Endothelial cell of umbilical vein (primary cell): ENCODE measurements at regions not wholly inside any gene's neighbourhood (a gene's known extent, or its start where the extent isn't known, plus 50 kb on each side); places are given as distances from the start of the nearest gene placed in this dataset.
A peak's percentile ranks its signal among the peaks of the same experiment; 100 is the strongest.

Experiments used
- BruUV-seq: library from RNA; stranded (reverse); fragments of 400-500 nt; replicated peaks from 2 replicates; lab custom pipeline; 2021; lab: Mats Ljungman, UMichigan
- CTCF ChIA-PET: fragments of 300-600, 350-600 bp; sonication (Branson Sonifier 250); formaldehyde crosslinking; loops from one replicate; lab custom pipeline; 2021; ENCODE audit warnings: antibody characterized with exemption, inconsistent platforms; lab: Charles Lee
- POLR2A ChIA-PET: fragments of 300-600, 350-600 bp; sonication (Branson Sonifier 250); formaldehyde crosslinking; loops from one replicate; lab custom pipeline; 2021; ENCODE audit warnings: antibody characterized with exemption, inconsistent platforms; lab: Charles Lee
- DNase-seq: peaks from one replicate; pipeline ENCODE4 v3.0.0-alpha.2; 2011; ENCODE audit warnings: low read depth, low spot score
- FAIRE-seq: peaks from 2 replicates; lab custom pipeline; 2011; peaks lifted over from hg19 to GRCh38; lab: Jason Lieb, UNC
- H2AFZ ChIP-seq: 2 replicates; pipeline ENCODE4 v1.6.0; 2012; ENCODE audit warnings: low read depth, low read length, control low read depth, inconsistent platforms
- H3K27ac ChIP-seq: 2 replicates; pipeline ENCODE4 v1.5.1; 2011; ENCODE audit warnings: low read depth, mild to moderate bottlenecking, control low read depth, low read length, moderate library complexity; ENCODE audit not compliant: insufficient read depth
- H3K27me3 ChIP-seq, 2 experiments: 2 replicates each; pipeline versions ENCODE4 v1.6.0 to v1.6.1; 2011; ENCODE audit warnings: low read length in 2 of 2, mixed read lengths in 1 of 2; ENCODE audit not compliant: control insufficient read depth in 2 of 2, insufficient read depth in 2 of 2
- H3K36me3 ChIP-seq, 2 experiments: 2 replicates in 1 of 2; 3 replicates in 1 of 2; pipeline ENCODE4 v1.5.1; 2011; ENCODE audit warnings: low read length in 2 of 2, mild to moderate bottlenecking in 1 of 2, moderate library complexity in 1 of 2; ENCODE audit not compliant: control insufficient read depth in 2 of 2, insufficient read depth in 2 of 2; ENCODE audit errors: extremely low read depth in 1 of 2
- H3K4me1 ChIP-seq: 3 replicates; pipeline ENCODE4 v1.5.1; 2011; ENCODE audit warnings: mild to moderate bottlenecking, low read length; ENCODE audit not compliant: control insufficient read depth, insufficient read depth; ENCODE audit errors: extremely low read depth
- H3K4me2 ChIP-seq: 2 replicates; pipeline ENCODE4 v1.6.1; 2011; ENCODE audit warnings: low read length, control low read depth, mixed read lengths; ENCODE audit not compliant: insufficient read depth
- H3K4me3 ChIP-seq, 3 experiments: fragments of 200-600 bp in 1 of 3; sonication (generic), shearing (Covaris generic) in 1 of 3; replicated peaks in 1 of 3; 2 replicates each; pipeline ENCODE4 v1.5.1; 2011 to 2016; ENCODE audit warnings: control low read depth in 3 of 3, low read length in 3 of 3, mild to moderate bottlenecking in 2 of 3, inconsistent platforms in 1 of 3, low read depth in 1 of 3, moderate library complexity in 1 of 3; ENCODE audit not compliant: insufficient read depth in 1 of 3
- H3K79me2 ChIP-seq: 2 replicates; pipeline ENCODE4 v1.6.0; 2012; ENCODE audit warnings: low read length, inconsistent platforms; ENCODE audit not compliant: control insufficient read depth, insufficient read depth
- H3K9ac ChIP-seq: replicated peaks from 2 replicates; pipeline ENCODE3; 2011; ENCODE audit warnings: low read length, control low read depth; ENCODE audit not compliant: insufficient read depth; ENCODE audit errors: extremely low read depth
- H3K9me1 ChIP-seq: replicated peaks from 3 replicates; pipeline ENCODE4 v1.6.0; 2011; ENCODE audit warnings: mild to moderate bottlenecking, low read length; ENCODE audit not compliant: control insufficient read depth, insufficient read depth; ENCODE audit errors: extremely low read depth
- H3K9me3 ChIP-seq: replicated peaks from 2 replicates; pipeline ENCODE4 v1.5.1; 2012; ENCODE audit warnings: low read length, inconsistent platforms; ENCODE audit not compliant: control insufficient read depth, insufficient read depth
- H4K20me1 ChIP-seq: replicated peaks from 2 replicates; pipeline ENCODE3; 2011; ENCODE audit warnings: mild to moderate bottlenecking, low read length; ENCODE audit not compliant: control insufficient read depth, insufficient read depth; ENCODE audit errors: extremely low read depth
- EZH2 ChIP-seq: IDR thresholded peaks from 2 replicates; pipeline ENCODE4 v1.6.1; 2012; ENCODE audit warnings: borderline replicate concordance, low read depth, mild to moderate bottlenecking, moderate library complexity, low read length, inconsistent platforms; ENCODE audit not compliant: severe bottlenecking
- FOS ChIP-seq: IDR thresholded peaks from 2 replicates; pipeline ENCODE4 v1.6.1; 2011; ENCODE audit warnings: mild to moderate bottlenecking, low read length, moderate library complexity, borderline replicate concordance; ENCODE audit not compliant: insufficient read depth
- GATA2 ChIP-seq: IDR thresholded peaks from 2 replicates; pipeline ENCODE4 v1.7.0; 2011; ENCODE audit warnings: low read depth, mild to moderate bottlenecking, moderate library complexity, mixed read lengths, low read length; ENCODE audit not compliant: insufficient read length, insufficient read depth
- JUN ChIP-seq: IDR thresholded peaks from 2 replicates; pipeline ENCODE4 v1.6.1; 2011; ENCODE audit warnings: borderline replicate concordance, low read depth; ENCODE audit not compliant: insufficient read length, insufficient read depth
- MYC ChIP-seq: IDR thresholded peaks from one replicate; pipeline ENCODE4 v1.6.1; 2011; ENCODE audit warnings: mild to moderate bottlenecking, low read depth, low read length
- POLR2A ChIP-seq: IDR thresholded peaks from 2 replicates; pipeline ENCODE4 v1.6.1; 2012; ENCODE audit warnings: low read depth, mild to moderate bottlenecking, control low read depth, low read length
- POLR2AphosphoS5 ChIP-seq: IDR thresholded peaks from 2 replicates; pipeline ENCODE4 v1.6.1; 2012; ENCODE audit warnings: low read depth, mild to moderate bottlenecking, control low read depth, low read length, moderate library complexity; ENCODE audit not compliant: insufficient read depth
- dilution Hi-C: fragments of 300-500 bp; cut with MboI; formaldehyde crosslinking; loops from one replicate; pipeline ENCODE4 v1.15.0; 2019; ENCODE audit warnings: low sequenced_read_pairs; ENCODE audit not compliant: extremely low pct_ligation_motif_present
- intact Hi-C: fragments of 100-400 bp; cut with micrococcal nuclease; formaldehyde crosslinking; loops from one replicate; pipeline ENCODE4 v1.10.0; 2022
- TF ChIP-seq, protein P1 (sequence below): IDR thresholded peaks from 2 replicates; pipeline ENCODE4 v1.6.1; 2011; ENCODE audit not compliant: insufficient read depth, insufficient read length
- TF ChIP-seq, protein P2 (sequence below), 2 donors: IDR thresholded peaks; 1 replicate in 1 of 2; 2 replicates in 1 of 2; pipeline ENCODE4 v1.5.1; 2011; ENCODE audit warnings: low read length in 2 of 2, mild to moderate bottlenecking in 2 of 2, moderate library complexity in 2 of 2, control low read depth in 1 of 2, inconsistent platforms in 1 of 2, low read depth in 1 of 2; ENCODE audit not compliant: insufficient read depth in 1 of 2; ENCODE audit errors: extremely low read depth in 1 of 2

DNA sequence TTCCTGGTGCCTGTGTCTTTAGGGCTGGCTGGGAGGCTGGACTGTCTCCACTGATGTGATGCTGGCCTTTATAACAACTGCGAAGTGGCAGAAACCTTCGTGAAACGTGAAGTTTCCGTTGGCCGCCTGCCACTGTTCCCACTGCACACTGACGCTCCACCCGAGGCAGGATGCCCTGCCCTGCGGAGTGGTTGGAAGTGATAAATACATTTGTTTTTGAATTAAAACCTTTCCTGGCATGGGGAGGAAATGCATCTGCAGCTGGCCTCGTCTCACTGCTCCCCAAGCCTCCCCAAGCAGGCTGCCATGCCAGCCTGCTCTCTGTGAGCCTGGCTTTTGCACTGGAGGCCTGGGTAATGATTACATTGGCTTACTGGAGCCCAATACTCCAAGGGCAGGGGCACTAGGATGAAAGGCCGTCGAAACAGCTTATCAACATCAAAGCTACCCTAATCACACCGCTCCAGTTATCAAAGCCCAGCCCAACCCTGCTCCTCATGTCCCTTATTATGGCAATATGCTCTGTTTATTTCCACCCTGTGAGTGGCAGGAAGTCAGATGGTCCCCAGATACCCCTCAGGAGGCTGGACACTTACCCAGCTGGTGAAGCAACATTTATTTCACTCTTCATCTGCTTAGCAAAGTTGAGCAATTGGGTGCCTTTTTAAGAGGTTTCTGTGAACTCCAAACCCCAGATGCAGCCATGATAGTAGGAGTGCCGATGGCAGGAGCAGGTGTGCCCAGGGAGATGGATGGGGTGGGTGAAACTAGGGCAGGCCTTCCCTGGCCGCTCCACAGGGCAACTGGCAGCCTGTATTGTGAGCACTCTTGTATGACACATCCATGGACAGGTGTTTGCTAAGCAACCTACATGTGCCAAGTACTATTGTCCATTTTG, 97.4 kb upstream of the ITGA6 start:
- no TSS peak for BruUV-seq
- Histone ChIP-seq H3K4me3 (no peak overlapping the region), H3K9ac (no peak overlapping the region), H3K27me3 (no peaks in the 10 kb centered on the region), H4K20me1 (no peaks in the 10 kb centered on the region), H3K79me2 (no peaks in the 10 kb centered on the region), H3K9me3 (no peaks in the 10 kb centered on the region), H3K4me2 (no peak overlapping the region), H3K36me3 (no peaks in the 10 kb centered on the region), H3K9me1 (no peaks in the 10 kb centered on the region), H2AFZ (peak overlapping the region; percentile 56), H3K4me1 (peaks cover 9% of the 10 kb centered on the region), H3K27ac (no peak overlapping the region)
- no peak for TF ChIP-seq MYC
- TF ChIP-seq, protein P1, sequence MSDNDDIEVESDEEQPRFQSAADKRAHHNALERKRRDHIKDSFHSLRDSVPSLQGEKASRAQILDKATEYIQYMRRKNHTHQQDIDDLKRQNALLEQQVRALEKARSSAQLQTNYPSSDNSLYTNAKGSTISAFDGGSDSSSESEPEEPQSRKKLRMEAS, result no peak
- TF ChIP-seq POLR2AphosphoS5, result no peak
- TF ChIP-seq POLR2A, result no peak
- TF ChIP-seq GATA2, result no peak
- TF ChIP-seq, protein P2, sequence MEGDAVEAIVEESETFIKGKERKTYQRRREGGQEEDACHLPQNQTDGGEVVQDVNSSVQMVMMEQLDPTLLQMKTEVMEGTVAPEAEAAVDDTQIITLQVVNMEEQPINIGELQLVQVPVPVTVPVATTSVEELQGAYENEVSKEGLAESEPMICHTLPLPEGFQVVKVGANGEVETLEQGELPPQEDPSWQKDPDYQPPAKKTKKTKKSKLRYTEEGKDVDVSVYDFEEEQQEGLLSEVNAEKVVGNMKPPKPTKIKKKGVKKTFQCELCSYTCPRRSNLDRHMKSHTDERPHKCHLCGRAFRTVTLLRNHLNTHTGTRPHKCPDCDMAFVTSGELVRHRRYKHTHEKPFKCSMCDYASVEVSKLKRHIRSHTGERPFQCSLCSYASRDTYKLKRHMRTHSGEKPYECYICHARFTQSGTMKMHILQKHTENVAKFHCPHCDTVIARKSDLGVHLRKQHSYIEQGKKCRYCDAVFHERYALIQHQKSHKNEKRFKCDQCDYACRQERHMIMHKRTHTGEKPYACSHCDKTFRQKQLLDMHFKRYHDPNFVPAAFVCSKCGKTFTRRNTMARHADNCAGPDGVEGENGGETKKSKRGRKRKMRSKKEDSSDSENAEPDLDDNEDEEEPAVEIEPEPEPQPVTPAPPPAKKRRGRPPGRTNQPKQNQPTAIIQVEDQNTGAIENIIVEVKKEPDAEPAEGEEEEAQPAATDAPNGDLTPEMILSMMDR (IDR thresholded peaks at IDR 0.05; ENCODE audit: extremely low read depth in 1 of 2, insufficient read depth in 1 of 2, low read depth in 1 of 2, low read length in 2 of 2), result no peak
- no peak for TF ChIP-seq EZH2
- TF ChIP-seq FOS, result no peak
- no peak for TF ChIP-seq JUN
- ChIA-PET CTCF (interaction anchor here (1.3 to 2.4 kb wide), 3 partner anchors 10 to 132 kb away, joined by 3 to 8 read pairs (median 4); no protein-coding TSS in a partner anchor), POLR2A (no interaction called here)
- intact Hi-C loops (no loop called here), dilution Hi-C loops (no loop called here)
- no peak for FAIRE-seq
- DNase-seq, result peak; percentile 76
